ENCODE measurements at regions not wholly inside any gene's neighbourhood (a gene's known extent, or its start where the extent isn't known, plus 50 kb on each side); places are given as distances from the start of the nearest gene placed in this dataset.
A peak's percentile ranks its signal among the peaks of the same experiment; 100 is the strongest.

DNA sequence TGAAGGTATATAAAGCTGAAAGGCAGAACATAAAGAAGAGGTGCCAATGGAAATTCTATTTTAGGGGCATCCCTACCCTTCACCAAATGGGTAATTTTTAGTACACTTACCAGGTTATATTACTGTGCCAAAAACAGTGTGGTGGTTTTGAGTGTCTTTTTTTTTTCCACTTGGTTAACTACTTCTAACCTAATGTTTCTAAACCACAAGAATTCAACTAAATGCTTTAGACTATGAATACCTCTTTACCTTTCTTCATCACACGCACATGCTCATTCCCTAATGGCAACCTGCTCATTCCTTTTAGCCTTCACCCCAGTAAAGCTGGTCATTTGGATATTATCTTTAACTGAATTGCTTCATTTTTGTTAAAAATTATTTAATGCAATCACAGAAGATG is 215.6 kb downstream of the PIK3R1 start:
- DNase-seq (ENCODE audit: low read depth, low spot score), result peak; percentile 61

DNA sequence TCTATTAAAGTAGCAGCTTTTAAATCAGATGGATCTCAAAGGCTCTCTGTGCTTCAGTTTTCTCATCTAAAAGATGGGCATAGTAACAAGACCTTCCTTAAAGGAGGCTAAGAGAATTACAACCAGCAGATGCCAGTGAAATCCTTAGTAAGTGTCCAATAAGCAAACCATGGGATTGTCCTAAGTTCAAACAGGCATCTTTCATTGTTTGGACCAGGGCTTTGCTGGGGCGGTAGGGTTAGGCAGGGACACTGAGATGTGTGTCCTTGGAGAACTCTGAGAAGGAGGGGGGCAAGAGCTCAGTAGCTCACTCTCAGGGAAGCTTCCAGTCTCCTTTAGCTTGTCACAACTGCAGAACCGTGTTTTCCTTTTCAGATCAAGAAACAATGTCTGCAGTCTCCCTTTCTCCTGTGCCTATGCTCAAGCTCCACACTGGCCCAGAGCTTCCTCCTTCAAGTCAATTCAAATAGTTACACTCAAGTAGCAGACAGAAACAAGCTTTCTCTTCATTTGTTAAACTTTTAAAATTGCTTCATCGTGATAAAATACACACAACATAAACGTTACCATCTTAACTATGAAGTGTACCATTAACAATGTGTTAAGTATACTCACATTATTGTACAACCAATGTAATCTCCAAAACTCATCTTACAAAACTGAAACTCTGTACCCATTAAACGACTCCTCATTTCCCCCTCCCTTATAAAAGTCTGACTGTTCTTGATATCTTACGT is 216.2 kb downstream of the PIK3R1 start:
- no peak for DNase-seq (ENCODE audit: low read depth, low spot score)

DNA sequence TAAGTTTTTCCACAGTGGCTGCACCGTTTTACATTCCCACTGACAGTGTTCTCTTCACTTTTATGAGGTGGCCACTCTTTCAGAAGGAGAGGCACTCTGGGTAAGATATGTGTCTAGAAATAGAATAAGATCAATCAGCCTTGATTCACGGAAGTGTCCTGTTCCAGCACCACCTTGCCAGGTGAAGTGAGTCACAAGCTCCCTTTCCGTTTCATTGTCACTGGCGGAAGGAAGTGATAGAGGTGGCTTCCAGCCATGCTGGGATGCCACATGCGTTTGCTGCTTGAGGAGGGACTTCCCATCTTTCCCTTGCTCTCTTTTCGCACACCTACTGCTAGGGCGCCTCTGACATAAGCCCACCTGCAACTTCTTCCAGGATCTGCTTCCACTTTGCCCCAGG is 217.1 kb downstream of the PIK3R1 start:
- DNase-seq (ENCODE audit: low read depth, low spot score), result no peak

DNA sequence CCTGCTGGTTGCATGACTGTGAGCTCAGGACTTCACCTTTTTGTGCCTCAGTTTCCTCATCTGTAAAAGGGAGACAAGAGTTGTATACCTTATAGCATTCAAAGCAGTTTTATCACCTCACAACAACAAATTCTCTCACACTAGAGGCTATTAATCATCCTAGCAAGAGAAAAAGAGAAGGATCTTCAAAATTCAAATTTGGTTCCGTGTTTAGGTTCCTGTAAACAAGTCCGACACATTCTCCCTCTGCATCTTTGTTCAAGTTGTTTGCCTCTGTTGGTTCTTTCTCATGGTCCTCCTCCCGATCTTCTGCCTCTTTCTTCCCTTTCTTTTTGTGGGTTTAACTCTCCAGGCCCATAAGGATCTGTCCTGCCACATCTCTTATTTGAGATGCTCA is 218.0 kb downstream of the PIK3R1 start:
- DNase-seq (ENCODE audit: low read depth, low spot score), result no peak

DNA sequence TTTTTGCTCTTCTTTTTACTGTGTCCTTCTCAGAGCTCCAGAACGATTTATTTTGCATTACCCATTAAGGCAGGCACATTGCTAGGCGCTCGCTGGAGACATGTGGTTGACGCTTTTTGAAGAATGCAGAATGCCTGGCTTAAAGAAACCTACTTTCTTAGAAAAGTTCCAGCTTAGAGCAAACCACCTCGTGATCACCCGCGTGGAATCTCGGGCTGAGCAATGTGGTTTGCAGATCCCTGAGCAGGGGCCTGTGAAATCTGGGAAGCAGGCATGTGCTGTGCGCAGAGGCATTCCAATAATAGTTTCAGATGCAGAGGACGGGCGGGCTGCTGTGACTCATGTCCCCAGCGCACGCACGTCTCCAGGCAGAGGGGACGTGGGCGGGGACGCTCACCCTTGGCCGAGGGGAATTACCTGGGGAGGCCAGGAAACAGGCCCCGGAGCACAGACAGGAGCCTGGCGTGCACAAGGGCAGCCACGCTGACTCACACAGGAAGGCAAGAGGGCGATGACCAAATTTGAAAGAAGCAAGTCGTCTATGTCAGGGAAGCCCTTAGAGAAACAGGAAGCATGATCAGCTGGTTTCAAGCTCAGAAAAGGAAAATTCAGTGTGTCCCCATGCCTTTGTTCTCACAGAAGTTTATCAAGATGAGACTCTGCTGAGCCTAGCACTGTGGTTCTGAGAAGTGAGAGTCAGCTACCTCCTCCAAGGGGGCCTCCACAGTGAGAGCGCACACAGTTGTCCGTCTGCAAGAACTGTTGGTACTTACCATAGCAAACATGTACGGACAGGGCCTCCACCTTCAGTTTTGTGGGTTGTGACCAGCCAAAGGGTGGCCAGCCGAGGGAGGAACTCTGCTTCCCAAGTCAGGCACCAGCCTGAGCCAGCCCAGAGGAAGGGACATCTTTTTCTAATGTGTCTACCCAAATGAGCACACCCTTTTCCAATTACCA is 218.6 kb downstream of the PIK3R1 start:
- peak; percentile 98 for DNase-seq (ENCODE audit: low read depth, low spot score)

DNA sequence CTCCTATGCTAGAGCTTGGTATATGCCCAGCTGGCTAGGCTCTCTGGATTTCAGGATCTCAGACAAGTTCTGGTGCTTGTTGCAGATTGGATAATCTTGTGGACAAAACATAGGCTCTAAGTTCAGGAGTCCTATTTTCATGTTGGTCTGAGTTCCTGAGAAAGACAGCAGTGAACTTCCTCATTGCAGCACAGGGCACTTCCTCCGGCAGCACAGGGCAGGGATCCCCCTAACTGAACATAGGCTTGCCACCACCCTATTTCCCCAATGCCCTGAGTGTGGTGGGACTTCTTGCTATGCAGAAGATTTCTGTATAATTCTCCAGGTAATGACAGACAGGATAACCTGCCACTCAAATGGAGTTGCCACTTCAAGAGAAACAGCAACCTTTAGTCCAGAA is 220.1 kb downstream of the PIK3R1 start:
- DNase-seq (ENCODE audit: low read depth, low spot score), result no peak

DNA sequence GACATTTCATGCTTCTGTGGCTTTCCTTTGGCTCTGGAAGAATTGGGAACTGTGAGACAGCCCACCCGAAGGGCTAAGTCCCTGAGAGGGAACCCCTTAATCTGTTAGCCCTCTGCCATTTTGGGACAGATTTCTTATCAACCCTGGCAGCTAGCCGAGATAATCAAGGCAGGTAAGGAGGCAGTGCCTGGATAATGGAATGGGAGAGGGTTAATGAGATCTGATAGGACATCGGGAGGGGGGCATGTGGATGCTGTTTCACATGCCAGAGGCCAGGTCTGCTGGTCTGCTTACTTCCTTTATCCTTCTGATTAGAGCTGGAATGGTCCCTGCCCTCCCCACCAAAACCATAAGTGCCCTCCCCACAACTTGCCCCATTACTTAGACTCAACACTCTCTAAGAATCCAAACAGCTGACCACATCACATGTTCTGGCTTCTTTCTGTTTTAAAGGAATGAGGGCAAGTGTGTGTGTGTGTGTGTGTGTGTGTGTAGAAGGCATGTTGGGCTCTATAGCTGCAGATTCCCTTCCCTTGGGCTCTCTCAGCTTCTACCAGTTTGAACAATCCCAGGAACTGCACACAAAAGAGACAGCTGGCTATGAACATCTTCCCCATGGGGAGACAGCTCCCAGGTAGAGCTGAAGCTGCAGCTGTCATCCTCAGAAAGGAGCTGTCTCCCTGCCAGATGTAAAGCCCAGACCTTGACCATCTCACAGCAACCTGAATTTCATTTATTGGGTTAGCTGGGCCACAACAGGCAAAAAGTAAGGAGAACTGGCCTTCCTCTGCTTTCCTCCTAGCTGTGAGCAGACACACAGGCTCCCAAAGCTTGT is 221.3 kb downstream of the PIK3R1 start:
- DNase-seq (ENCODE audit: low read depth, low spot score), result peak; percentile 57

DNA sequence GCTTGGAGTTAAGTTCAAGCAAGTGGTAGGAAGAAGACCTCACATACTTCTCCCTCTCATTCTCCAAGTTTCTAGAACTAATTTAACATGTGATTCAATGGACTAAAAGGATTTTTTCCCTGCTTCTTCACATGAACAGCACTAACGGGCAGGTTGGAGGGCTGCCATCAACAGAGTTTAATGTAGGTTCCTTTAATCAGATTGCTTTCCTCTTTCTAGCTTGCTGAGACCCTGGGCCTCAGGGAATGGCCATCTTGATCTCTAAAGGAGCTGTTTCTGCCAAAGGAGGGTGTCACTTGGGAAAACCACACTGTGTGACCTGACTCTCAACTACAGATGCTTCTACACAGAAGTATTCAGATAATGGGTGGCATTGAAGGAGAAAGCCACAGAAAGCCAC is 223.3 kb downstream of the PIK3R1 start:
- DNase-seq (ENCODE audit: low read depth, low spot score), result peak; percentile 62

DNA sequence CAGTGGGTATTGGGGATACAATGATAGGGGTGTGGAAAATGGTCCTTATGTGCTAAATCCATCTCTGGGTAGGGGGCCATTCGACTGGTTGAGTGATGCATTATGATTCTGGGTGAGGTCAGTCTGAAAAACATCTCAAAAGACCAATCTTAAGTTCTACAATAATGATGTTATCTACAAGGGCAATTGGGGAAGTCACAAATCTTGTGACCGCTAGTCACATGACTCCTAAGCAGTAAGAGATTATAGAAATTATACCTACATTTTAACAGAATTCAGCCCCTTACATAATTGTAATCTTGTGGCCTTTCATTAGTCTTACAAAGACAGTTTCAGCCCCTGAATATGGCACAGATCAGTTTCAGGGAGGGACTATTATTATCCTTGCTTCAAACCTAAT is 224.7 kb downstream of the PIK3R1 start:
- DNase-seq (ENCODE audit: low read depth, low spot score), result no peak

DNA sequence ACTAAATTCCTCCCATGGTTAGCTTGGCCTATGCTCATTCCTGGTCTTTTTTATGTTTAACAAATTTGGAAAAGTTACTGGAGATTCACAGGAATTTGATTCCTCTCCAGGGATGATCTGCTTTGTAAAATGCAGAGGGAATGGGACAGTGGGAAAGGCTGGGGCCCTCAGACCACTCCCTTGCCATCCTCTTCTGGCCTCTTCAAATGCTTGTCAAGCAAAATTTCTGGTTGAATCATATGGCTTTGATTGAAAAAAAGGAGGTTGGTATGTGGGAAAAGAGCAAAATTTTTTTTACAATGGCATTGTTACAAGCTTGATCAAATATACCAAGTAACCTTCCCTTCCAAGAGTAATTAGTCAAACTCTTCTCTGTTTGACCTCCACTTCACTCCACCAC is 225.1 kb downstream of the PIK3R1 start:
- no peak for DNase-seq (ENCODE audit: low read depth, low spot score)

DNA sequence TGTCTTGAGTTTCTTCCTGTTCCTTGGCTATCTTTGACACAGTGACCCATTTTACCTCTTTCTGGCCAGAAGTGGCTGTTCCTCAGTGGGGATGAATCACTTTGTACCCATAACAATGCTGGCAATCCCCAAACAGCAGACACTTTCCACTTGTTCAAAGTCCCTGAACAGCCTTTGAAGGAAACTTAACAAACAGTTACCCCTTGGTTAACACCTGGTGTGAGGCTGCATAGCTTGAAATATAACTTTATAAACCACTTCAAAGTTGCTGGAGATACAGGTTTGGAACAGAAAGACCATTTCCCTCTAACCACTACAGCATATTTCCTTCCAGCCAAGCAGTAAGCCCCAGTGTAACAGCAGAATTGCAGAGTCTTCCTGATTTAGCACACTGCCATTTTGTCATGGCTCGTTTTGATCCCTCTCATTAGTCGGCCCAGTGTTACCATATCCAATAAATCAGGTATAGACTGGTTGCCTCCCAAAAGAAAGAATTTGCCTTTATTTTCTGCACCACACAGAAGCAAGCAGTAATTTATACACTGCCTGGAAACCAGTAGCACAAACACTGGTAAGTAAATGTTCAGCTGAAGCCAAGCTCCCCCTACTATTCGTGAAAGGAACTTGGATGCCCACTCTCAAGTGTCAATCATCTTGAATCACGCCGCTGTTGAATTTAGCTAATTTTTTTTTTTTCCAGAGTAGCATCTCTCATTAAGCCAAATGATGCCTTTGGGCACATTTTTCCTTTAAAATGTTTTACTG is 225.9 kb downstream of the PIK3R1 start:
- DNase-seq (ENCODE audit: low read depth, low spot score), result no peak

DNA sequence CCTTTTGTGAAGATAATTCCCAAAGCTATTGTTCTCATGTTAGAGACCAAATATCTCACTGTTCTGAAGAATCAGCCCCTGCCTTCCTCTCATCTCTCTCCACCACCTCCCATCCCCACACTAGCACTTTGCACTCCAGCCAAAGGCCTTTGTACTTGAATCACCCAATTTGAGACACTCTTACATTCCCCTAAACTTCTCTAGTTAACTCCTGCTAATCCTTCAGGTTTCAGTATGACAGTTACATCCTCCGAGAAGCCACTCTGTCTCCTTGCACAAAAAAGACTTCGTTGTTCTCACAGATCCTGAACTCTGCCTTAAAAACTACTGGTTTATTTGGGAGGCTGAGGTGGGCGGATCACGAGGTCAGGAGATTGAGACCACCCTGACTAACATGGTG is 227.5 kb downstream of the PIK3R1 start:
- DNase-seq (ENCODE audit: low read depth, low spot score), result no peak

DNA sequence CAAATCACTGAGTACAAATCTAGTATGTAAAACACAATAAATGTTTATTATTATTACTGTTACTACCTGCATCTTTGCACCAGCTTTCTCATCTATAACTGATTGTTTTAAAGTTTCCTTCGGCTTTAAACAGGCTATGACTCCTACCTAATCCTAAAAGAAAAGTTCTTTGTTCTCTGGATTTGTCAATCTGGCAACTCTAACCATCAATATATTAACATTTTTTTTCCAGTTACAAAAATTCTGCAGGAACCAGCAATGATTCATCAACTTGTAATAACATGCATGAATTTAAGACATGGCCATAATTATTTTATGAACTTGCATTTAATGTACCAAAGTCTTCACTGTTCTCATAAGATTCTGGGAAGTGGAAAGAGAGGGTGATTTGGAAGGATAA is 228.5 kb downstream of the PIK3R1 start:
- DNase-seq (ENCODE audit: low read depth, low spot score), result no peak

DNA sequence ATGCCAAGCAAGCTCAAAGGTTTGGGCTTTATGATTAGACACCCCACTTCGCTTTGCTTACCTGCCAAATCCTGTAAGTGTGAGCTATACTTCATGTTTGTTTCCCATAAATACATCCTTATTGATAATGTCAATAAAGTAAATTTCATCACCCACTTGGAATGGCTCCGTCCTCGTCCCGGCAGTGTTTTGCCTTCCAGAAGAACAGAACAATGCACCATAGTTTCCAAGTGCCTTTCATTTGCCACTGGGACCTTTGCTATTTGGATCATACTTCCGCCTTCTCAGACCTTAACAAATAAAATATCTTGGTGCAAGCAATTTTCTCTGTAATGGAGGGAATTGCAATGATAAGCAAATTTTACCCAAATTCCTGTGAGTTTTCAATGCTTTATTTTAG is 229.3 kb downstream of the PIK3R1 start:
- no peak for DNase-seq (ENCODE audit: low read depth, low spot score)

DNA sequence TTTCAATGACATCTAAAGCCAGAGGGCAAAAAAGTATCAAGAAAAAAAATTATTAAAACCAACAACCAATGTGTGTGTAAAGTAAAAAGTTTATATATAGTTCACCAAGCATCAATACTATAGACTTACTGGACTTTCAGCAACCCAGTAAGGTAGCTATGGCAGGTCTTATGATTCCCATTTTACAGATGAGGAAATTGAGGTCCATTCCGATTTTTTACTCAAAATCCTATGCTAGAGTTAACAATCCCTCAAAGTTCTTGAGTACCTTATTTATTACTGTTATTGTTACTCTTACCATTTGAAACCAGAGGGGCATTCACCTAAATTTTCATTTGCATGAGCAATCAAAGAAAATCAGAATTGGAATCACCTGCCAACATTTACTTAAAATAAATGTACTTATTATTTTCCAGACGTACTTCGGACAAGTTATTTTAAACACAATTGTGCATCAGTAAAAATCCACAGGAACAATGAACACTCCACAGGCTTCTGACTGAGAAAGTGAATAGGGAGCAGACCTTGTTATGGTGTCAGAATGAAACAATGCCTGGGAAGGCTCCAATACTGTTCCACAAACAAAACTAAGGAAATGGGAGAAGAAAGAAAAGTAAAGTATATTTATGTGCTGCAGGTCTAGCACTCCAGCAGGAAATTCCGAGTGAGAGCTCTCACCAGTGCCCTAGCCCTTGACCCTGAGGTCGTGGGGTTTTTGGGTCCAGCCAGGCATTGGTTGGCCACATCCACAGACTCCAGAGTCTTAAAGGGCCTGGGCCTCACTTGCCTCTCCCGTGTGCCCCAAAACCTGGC is 229.9 kb downstream of the PIK3R1 start:
- DNase-seq (ENCODE audit: low read depth, low spot score), result no peak

DNA sequence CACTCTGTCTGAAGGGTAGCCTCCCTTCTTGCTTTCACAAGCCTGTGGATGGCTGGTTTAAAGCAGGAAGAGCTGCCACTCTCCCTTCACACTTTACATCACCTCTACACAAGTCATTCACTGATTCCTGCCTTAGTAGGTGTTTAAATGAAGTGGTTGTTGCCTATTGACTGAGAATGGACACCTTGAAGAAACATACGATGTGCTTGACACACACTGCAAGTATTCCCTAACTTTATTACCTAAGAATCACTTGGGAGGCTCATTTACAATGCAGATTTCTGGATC is 230.5 kb downstream of the PIK3R1 start:
- DNase-seq (ENCODE audit: low read depth, low spot score), result no peak

DNA sequence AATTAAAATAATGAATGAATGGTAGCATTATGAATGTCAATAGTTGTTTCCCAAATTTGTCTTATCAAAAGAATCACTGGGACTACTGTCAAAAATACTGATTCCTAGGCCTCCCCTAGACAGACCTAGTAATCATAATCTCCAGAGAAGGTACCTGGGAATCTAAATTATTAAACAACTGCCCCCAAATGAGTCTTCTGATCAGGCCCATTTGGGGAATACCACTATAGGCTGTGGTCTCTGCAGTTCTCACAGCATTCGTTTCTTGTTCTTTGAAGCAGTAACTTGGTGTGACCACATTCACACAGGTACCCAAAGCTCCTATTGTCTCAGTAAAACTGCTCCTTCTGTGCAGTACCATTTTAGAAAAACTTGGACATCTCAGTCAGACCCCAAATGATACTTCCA is 230.9 kb downstream of the PIK3R1 start:
- no peak for DNase-seq (ENCODE audit: low read depth, low spot score)

DNA sequence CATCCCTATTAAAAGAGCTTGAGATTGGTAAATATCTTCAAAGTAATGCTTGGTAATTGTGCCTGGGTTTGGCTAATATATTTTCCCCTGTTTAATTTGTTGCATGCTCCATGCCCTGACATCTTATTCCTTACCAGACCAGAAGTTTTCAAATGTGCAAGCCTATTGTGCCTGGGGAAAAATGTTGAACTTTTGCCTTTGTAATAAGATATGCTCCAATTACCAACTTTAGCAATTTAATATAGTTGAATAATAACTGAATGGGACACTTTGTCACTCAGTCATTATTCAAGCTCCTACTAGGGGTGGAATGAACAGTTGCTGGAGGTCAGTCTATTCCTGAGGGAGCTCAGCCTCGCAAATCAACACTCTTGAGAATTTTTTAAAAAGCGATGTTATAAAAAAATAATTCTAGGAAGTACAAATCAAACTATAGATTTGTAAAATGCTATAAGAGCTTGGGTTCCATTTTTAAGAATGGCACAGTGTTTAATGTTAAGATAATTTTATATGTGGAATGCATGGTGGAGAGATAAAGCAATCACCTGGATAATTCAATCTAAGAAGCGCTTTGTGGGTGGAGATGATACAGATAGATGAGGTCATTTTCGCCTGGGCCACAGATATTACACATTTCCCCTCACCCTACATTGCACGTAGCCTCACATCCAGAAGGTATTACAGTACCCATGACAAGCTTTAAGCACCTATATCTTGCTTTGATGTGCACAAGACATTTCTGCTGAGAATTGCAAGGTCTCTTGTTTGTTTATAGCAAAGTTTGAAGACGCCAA is 231.8 kb downstream of the PIK3R1 start:
- DNase-seq (ENCODE audit: low read depth, low spot score), result no peak

DNA sequence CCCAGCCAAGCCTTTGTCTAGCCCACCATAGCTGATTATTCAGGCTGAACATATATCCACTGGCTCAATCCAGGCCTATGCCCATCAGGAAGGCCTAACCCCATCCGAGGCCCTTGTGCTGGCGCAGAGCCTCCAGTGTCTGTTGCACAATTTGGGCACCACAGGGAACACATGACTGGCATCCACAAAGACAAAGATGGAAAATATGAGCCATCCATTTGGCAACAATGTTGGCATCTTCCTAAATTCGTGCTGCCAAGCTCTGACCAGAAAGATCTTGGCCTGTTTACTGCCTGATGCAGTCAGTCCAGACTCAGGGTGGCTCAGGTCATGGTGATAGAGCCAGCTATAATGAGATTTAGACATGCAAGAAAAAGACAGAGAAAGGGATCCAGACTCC is 233.8 kb downstream of the PIK3R1 start:
- DNase-seq (ENCODE audit: low read depth, low spot score), result no peak

Measured in astrocyte of the hippocampus (primary cell).